ENCODE measurements at regions not wholly inside any gene's neighbourhood (a gene's known extent, or its start where the extent isn't known, plus 50 kb on each side); places are given as distances from the start of the nearest gene placed in this dataset.

DNA sequence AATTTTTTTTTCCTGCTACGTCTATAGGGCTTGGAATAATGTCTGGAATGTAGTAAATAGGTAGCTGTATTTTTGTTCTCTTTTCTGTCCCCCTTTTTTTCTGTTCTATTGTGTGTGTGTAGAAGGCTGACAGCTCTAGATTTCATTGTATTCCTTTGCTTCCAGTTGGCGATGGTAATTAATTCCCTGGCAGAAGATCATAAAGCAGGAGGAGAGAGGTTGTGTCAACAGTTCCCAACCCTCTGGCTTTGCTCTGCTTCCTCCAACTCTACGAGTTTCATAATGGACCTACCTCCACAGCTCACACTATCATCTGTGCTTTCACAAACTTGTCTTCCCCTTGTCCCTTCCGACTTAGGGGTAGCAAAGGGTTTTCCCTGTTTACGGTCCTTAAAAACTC lies 117.9 kb upstream of the CDH18 start:
- DNase-seq (ENCODE audit: unreplicated experiment): no peak
- CTCF ChIA-PET: no interaction called here
- POLR2A ChIA-PET: no interaction called here
- Mint-ChIP-seq H3K36me3 (ENCODE audit: insufficient read depth, unreplicated experiment) (no peaks in the 10 kb centered on the region), H3K9me3 (ENCODE audit: unreplicated experiment) (no peaks in the 10 kb centered on the region), H3K4me1 (ENCODE audit: insufficient read depth, unreplicated experiment) (peaks cover 5% of the 10 kb centered on the region), H3K27me3 (ENCODE audit: insufficient read depth, unreplicated experiment) (no peaks in the 10 kb centered on the region), H3K4me3 (ENCODE audit: unreplicated experiment) (no peak overlapping the region), H3K27ac (ENCODE audit: low read depth, unreplicated experiment) (no peak overlapping the region)
- TF ChIP-seq, protein P1, sequence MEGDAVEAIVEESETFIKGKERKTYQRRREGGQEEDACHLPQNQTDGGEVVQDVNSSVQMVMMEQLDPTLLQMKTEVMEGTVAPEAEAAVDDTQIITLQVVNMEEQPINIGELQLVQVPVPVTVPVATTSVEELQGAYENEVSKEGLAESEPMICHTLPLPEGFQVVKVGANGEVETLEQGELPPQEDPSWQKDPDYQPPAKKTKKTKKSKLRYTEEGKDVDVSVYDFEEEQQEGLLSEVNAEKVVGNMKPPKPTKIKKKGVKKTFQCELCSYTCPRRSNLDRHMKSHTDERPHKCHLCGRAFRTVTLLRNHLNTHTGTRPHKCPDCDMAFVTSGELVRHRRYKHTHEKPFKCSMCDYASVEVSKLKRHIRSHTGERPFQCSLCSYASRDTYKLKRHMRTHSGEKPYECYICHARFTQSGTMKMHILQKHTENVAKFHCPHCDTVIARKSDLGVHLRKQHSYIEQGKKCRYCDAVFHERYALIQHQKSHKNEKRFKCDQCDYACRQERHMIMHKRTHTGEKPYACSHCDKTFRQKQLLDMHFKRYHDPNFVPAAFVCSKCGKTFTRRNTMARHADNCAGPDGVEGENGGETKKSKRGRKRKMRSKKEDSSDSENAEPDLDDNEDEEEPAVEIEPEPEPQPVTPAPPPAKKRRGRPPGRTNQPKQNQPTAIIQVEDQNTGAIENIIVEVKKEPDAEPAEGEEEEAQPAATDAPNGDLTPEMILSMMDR (IDR thresholded peaks at IDR 0.05; ENCODE audit: unreplicated experiment): no peak
- no TSS peak for BruUV-seq (replicated peaks)
- intact Hi-C loops (cut with micrococcal nuclease): no loop called here

DNA sequence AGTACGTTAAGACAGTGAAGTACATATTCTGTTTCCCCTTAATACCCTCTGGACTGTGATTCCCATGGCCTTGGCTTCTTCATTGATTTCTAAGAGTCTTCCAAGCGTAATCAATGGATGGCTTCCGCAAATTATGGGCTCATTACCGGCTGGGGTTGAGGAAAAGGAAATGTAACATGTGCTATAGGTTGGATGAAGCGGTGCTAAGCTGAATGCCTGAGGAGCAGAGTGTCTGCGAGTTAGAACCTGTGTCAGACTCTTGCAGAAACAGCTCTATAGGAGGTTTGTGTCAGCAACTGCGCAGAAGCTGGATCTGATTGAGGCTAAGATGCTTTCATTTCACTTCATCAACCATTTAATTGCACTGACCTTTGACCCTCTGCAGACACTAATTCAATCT lies 114.3 kb upstream of the CDH18 start:
- ChIA-PET POLR2A (no interaction called here), CTCF (interaction anchor here (1.1 to 1.7 kb wide), 2 partner anchors 12 to 16 kb away, joined by 3 to 4 read pairs; no protein-coding TSS in a partner anchor)
- TF ChIP-seq, protein P1 (IDR thresholded peaks at IDR 0.05; ENCODE audit: unreplicated experiment): no peak
- Mint-ChIP-seq H3K4me3 (ENCODE audit: unreplicated experiment) (no peak overlapping the region), H3K36me3 (ENCODE audit: insufficient read depth, unreplicated experiment) (no peaks in the 10 kb centered on the region), H3K27me3 (ENCODE audit: insufficient read depth, unreplicated experiment) (no peaks in the 10 kb centered on the region), H3K9me3 (ENCODE audit: unreplicated experiment) (no peaks in the 10 kb centered on the region), H3K4me1 (ENCODE audit: insufficient read depth, unreplicated experiment) (no peaks in the 10 kb centered on the region), H3K27ac (ENCODE audit: low read depth, unreplicated experiment) (no peak overlapping the region)
- intact Hi-C loops (cut with micrococcal nuclease): no loop called here
- DNase-seq (ENCODE audit: unreplicated experiment): no peak
- no TSS peak for BruUV-seq (replicated peaks)

DNA sequence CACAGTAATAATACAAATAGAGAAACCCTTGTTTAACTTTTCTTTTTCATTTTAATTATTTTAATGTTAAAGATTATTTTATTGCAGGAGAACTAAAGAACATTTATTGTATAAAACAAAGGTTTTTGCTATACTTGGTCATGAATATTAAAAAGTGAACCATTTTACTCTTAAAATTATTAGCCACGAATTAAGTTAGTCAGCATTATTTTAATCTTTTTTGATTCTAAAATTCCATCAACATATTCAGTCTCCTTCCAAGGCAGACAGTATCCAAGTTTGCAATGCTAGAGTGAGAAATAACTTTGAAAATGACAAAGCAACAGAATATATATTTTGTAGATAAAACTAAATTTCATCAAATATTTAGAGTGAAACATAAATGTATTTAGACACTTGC lies 110.7 kb upstream of the CDH18 start:
- ChIA-PET CTCF (no interaction called here), POLR2A (no interaction called here)
- DNase-seq (ENCODE audit: unreplicated experiment): no peak
- Mint-ChIP-seq H3K9me3 (ENCODE audit: unreplicated experiment) (no peaks in the 10 kb centered on the region), H3K4me1 (ENCODE audit: insufficient read depth, unreplicated experiment) (no peaks in the 10 kb centered on the region), H3K36me3 (ENCODE audit: insufficient read depth, unreplicated experiment) (no peaks in the 10 kb centered on the region), H3K27me3 (ENCODE audit: insufficient read depth, unreplicated experiment) (no peaks in the 10 kb centered on the region), H3K27ac (ENCODE audit: low read depth, unreplicated experiment) (no peak overlapping the region), H3K4me3 (ENCODE audit: unreplicated experiment) (no peak overlapping the region)
- TF ChIP-seq, protein P1 (IDR thresholded peaks at IDR 0.05; ENCODE audit: unreplicated experiment): no peak
- intact Hi-C loops (cut with micrococcal nuclease): no loop called here
- BruUV-seq (replicated peaks): no TSS peak

DNA sequence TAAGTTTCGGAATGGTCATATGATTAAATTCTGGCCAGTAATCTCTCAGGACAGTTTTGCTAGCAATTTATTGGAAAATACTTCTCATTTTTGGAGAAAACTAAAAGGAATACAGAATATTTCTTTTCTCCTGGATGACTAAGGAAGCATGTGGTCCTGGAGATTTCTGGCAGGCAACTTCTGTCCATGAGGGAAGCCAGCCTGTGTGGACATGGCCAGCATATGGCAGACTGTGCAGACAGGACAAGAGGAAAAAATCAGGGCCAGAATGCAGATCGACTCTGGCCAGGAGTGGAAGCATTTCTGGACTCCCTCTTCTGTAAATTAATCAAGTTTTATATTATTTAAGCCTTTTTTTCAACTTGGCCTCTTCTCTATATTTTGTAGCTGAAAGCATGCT lies 100.4 kb upstream of the CDH18 start:
- no peak for DNase-seq (ENCODE audit: unreplicated experiment)
- no peaks in the 10 kb centered on the region for H3K27me3 Mint-ChIP-seq (ENCODE audit: insufficient read depth, unreplicated experiment)
- ChIA-PET POLR2A (no interaction called here), CTCF (interaction anchor here (0.6 kb wide), 1 partner anchor 50 kb away, joined by 3 read pairs; no protein-coding TSS in a partner anchor)
- H3K27ac Mint-ChIP-seq (ENCODE audit: low read depth, unreplicated experiment): no peak overlapping the region
- TF ChIP-seq, protein P1 (IDR thresholded peaks at IDR 0.05; ENCODE audit: unreplicated experiment): no peak
- H3K36me3 Mint-ChIP-seq (ENCODE audit: insufficient read depth, unreplicated experiment): no peaks in the 10 kb centered on the region
- H3K9me3 Mint-ChIP-seq (ENCODE audit: unreplicated experiment): no peaks in the 10 kb centered on the region
- no TSS peak for BruUV-seq (replicated peaks)
- intact Hi-C loops (cut with micrococcal nuclease): no loop called here
- no peak overlapping the region for H3K4me3 Mint-ChIP-seq (ENCODE audit: unreplicated experiment)
- H3K4me1 Mint-ChIP-seq (ENCODE audit: insufficient read depth, unreplicated experiment): no peaks in the 10 kb centered on the region
